HG03025 (cell line): ENCODE measurements at regions not wholly inside any gene's neighbourhood (a gene's known extent, or its start where the extent isn't known, plus 50 kb on each side); places are given as distances from the start of the nearest gene placed in this dataset.
"Not testable (repeated sequence)": the region's sequence is repeated elsewhere in the genome, so short reads cannot be mapped to it uniquely, and the experiment has no call there.

Experiments used
- ATAC-seq: cut with Tn5 transposase; IDR thresholded peaks from one replicate; pipeline ENCODE4 v1.9.1; 2021; ENCODE audit warnings: mild to moderate bottlenecking, moderate library complexity; ENCODE audit not compliant: unreplicated experiment, low FRiP score

GRCh38 chr12:63508543-63508942 is 159.8 kb downstream of the DPY19L2 start:
- no peak for ATAC-seq

- no peak for ATAC-seq
Measured at GRCh38 chr12:63499567-63499966, 168.7 kb downstream of the DPY19L2 start.

GRCh38 chr12:63498239-63498638 is 170.1 kb downstream of the DPY19L2 start:
- no peak for ATAC-seq

- no peak for ATAC-seq
Measured at GRCh38 chr12:63496654-63497053, 171.6 kb downstream of the DPY19L2 start.

GRCh38 chr12:63495974-63496373 is 172.3 kb downstream of the DPY19L2 start:
- no peak for ATAC-seq

- ATAC-seq: not testable (repeated sequence)
Measured at GRCh38 chr12:63493357-63493756, 174.9 kb downstream of the DPY19L2 start.

- no peak for ATAC-seq
Measured at GRCh38 chr12:63480186-63480585, 188.1 kb downstream of the DPY19L2 start.

GRCh38 chr12:63470161-63470560 is 198.1 kb downstream of the DPY19L2 start:
- ATAC-seq: no peak

- no peak for ATAC-seq
Measured at GRCh38 chr12:63467951-63468350, 200.3 kb downstream of the DPY19L2 start.

- no peak for ATAC-seq
Measured at GRCh38 chr12:63457857-63458256, 210.4 kb downstream of the DPY19L2 start.

- no peak for ATAC-seq
Measured at GRCh38 chr12:63457428-63457827, 210.9 kb downstream of the DPY19L2 start.

- ATAC-seq: no peak
Measured at GRCh38 chr12:63450816-63451215, 217.5 kb downstream of the DPY19L2 start.

GRCh38 chr12:63450334-63450733 is 218.0 kb downstream of the DPY19L2 start:
- ATAC-seq: no peak

GRCh38 chr12:63445224-63445880 is 222.9 kb downstream of the DPY19L2 start:
- no peak for ATAC-seq

GRCh38 chr12:63440048-63440447 is 228.2 kb downstream of the DPY19L2 start:
- no peak for ATAC-seq

- not testable (repeated sequence) for ATAC-seq
Measured at GRCh38 chr12:63434384-63434783, 233.9 kb downstream of the DPY19L2 start.

GRCh38 chr12:63427969-63428368 is 240.3 kb downstream of the DPY19L2 start:
- ATAC-seq: not testable (repeated sequence)

GRCh38 chr12:63427029-63427428 is 241.3 kb downstream of the DPY19L2 start:
- ATAC-seq: not testable (repeated sequence)

- no peak for ATAC-seq
Measured at GRCh38 chr12:63424671-63425070, 243.6 kb downstream of the DPY19L2 start.

GRCh38 chr12:63423839-63424238 is 244.5 kb downstream of the DPY19L2 start:
- ATAC-seq: no peak

- peak; percentile 93 for ATAC-seq
Measured at GRCh38 chr12:63420206-63420644, 248.1 kb downstream of the DPY19L2 start.

GRCh38 chr12:63419154-63419553 is 249.1 kb downstream of the DPY19L2 start:
- ATAC-seq: no peak

- no peak for ATAC-seq
Measured at GRCh38 chr12:63416788-63417187, 251.5 kb downstream of the DPY19L2 start.
